ENCODE measurements at regions not wholly inside any gene's neighbourhood (a gene's known extent, or its start where the extent isn't known, plus 50 kb on each side); places are given as distances from the start of the nearest gene placed in this dataset.

DNA sequence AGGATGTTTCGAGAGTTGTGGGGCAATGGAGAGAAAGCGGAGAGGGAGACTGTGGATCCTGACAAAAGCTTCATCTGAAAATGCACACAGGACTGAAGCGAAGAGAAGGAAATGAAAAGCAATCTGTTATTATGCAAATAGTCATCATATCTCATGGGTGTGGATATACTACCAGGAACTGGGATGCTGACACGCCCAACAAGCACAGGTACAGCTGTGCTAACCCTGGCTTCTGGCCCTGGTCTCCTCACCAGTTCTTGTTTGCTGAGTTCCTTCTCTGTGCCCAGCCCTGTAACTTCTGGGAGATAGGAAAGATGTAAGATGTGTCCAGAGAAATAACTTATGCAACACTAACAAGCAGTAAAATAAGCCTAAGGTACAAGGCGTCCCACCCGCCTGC is 358.8 kb downstream of the CMPK2 start:
- TF ChIP-seq, protein P1, sequence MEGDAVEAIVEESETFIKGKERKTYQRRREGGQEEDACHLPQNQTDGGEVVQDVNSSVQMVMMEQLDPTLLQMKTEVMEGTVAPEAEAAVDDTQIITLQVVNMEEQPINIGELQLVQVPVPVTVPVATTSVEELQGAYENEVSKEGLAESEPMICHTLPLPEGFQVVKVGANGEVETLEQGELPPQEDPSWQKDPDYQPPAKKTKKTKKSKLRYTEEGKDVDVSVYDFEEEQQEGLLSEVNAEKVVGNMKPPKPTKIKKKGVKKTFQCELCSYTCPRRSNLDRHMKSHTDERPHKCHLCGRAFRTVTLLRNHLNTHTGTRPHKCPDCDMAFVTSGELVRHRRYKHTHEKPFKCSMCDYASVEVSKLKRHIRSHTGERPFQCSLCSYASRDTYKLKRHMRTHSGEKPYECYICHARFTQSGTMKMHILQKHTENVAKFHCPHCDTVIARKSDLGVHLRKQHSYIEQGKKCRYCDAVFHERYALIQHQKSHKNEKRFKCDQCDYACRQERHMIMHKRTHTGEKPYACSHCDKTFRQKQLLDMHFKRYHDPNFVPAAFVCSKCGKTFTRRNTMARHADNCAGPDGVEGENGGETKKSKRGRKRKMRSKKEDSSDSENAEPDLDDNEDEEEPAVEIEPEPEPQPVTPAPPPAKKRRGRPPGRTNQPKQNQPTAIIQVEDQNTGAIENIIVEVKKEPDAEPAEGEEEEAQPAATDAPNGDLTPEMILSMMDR (IDR thresholded peaks at IDR 0.05) = no peak
- no peak for DNase-seq (ENCODE audit: low spot score)
- H3K27me3 ChIP-seq (replicated peaks; ENCODE audit: insufficient read depth) = no peaks in the 10 kb centered on the region
- H3K4me3 ChIP-seq = no peak overlapping the region
- no peaks in the 10 kb centered on the region for H3K36me3 ChIP-seq
- no peak for ATAC-seq (ENCODE audit: insufficient number of reproducible peaks, low FRiP score, low read depth)
- H3K9me3 ChIP-seq = no peaks in the 10 kb centered on the region
- no peaks in the 10 kb centered on the region for H3K4me1 ChIP-seq (ENCODE audit: control insufficient read depth in 1 of 2, low read depth in 2 of 2)
- H3K27ac ChIP-seq = no peak overlapping the region

DNA sequence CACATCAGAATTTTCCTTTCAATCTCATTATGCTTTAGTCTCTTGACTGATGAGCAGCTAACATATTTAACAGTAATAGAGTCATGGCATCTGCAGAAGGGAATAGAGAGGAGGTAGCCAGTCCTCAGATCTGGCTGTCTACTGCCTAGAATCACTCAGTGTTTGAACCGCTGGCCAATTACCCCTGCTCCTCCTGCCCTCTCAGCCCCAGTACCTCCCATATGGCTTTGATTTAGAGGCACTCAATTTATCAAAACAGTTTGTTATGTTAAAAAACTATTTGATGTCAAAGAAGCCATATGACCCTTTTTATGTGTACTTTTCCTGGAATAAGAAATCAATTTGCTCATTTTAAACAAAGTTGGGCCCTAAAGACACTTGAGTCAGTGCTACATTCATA is 355.2 kb downstream of the CMPK2 start:
- Histone ChIP-seq H3K4me3 (no peak overlapping the region), H3K36me3 (no peaks in the 10 kb centered on the region), H3K27ac (no peak overlapping the region), H3K27me3 (replicated peaks; ENCODE audit: insufficient read depth) (no peaks in the 10 kb centered on the region), H3K4me1 (ENCODE audit: control insufficient read depth in 1 of 2, low read depth in 2 of 2) (no peaks in the 10 kb centered on the region), H3K9me3 (no peaks in the 10 kb centered on the region)
- no peak for DNase-seq (ENCODE audit: low spot score)
- ATAC-seq (ENCODE audit: insufficient number of reproducible peaks, low FRiP score, low read depth) = no peak
- TF ChIP-seq, protein P1 (IDR thresholded peaks at IDR 0.05) = no peak

DNA sequence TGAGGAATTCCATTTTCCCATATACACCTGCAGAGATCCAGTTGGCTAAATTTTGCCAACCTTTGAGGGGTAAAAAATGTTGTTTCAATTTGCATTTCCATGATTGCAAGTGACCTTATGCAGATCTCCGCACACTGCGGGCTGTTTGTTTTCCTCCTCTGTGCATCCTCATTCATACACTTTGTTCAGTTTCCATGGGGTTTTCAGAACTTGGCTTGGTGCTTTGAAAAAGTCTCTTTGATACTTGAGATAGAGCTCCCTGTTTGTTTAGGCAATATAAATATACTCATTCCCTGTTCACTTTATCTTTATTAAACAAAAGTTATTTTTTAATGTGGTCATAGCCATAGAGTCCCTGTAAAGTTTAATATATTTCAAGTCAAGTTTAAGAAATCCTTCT is 353.1 kb downstream of the CMPK2 start:
- H3K4me3 ChIP-seq = no peak overlapping the region
- no peaks in the 10 kb centered on the region for H3K27me3 ChIP-seq (replicated peaks; ENCODE audit: insufficient read depth)
- no peaks in the 10 kb centered on the region for H3K36me3 ChIP-seq
- H3K27ac ChIP-seq = no peak overlapping the region
- no peaks in the 10 kb centered on the region for H3K4me1 ChIP-seq (ENCODE audit: control insufficient read depth in 1 of 2, low read depth in 2 of 2)
- TF ChIP-seq, protein P1 (IDR thresholded peaks at IDR 0.05) = no peak
- no peak for ATAC-seq (ENCODE audit: insufficient number of reproducible peaks, low FRiP score, low read depth)
- no peak for DNase-seq (ENCODE audit: low spot score)
- H3K9me3 ChIP-seq = no peaks in the 10 kb centered on the region

DNA sequence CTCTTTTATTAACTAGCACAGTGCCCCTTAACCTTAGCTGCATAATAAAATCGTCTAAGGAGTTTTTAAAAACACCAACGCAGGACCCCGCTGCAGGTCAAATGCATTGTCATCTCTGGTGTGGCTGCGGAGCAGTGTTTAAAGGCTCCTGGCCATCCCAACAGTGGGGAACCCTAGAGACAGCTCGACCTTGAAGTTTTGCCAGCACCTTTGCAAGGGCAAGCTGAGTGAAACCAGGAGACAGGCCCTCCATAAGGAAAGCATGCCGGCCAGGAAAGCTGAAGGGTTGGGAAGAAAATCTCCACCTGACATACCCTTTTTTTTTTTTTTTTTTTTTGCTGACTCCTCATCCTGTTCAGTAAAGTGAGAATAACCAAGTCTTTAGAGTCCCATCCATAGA is 349.0 kb downstream of the CMPK2 start:
- Histone ChIP-seq H3K36me3 (no peaks in the 10 kb centered on the region), H3K4me3 (no peak overlapping the region), H3K27ac (no peak overlapping the region), H3K27me3 (replicated peaks; ENCODE audit: insufficient read depth) (no peaks in the 10 kb centered on the region), H3K9me3 (no peaks in the 10 kb centered on the region), H3K4me1 (ENCODE audit: control insufficient read depth in 1 of 2, low read depth in 2 of 2) (no peaks in the 10 kb centered on the region)
- ATAC-seq (ENCODE audit: insufficient number of reproducible peaks, low FRiP score, low read depth) (no peak), DNase-seq (ENCODE audit: low spot score) (no peak)
- TF ChIP-seq, protein P1 (IDR thresholded peaks at IDR 0.05) = no peak

DNA sequence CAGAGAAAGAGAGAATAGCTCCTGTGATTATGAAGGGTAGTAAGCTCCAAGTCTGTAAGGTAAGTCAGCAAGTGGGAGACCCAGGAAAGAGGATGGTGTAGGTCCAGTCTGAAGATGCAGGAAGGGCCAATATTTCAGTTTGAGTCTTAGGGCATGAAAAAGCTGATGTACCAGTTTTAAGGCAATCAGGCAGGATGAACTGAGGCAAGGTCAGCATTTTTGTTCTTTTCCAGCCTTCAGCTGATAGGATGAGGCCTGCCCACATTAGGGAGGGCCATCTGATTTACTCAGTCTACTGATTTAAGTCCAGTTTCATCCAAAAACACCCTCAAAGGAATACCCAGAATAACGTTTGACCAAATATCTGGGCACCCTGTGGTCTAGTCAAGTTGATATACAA is 347.3 kb downstream of the CMPK2 start:
- TF ChIP-seq, protein P1 (IDR thresholded peaks at IDR 0.05) = no peak

More for the DNA sequence above, 347.3 kb downstream of the CMPK2 start:
- no peak for DNase-seq (ENCODE audit: low spot score)
- H3K27ac ChIP-seq = no peak overlapping the region
- no peaks in the 10 kb centered on the region for H3K27me3 ChIP-seq (replicated peaks; ENCODE audit: insufficient read depth)
- H3K4me3 ChIP-seq = no peak overlapping the region
- no peaks in the 10 kb centered on the region for H3K4me1 ChIP-seq (ENCODE audit: control insufficient read depth in 1 of 2, low read depth in 2 of 2)
- no peak for ATAC-seq (ENCODE audit: insufficient number of reproducible peaks, low FRiP score, low read depth)
- H3K9me3 ChIP-seq = no peaks in the 10 kb centered on the region
- H3K36me3 ChIP-seq = no peaks in the 10 kb centered on the region
